ENCODE measurements at regions not wholly inside any gene's neighbourhood (a gene's known extent, or its start where the extent isn't known, plus 50 kb on each side); places are given as distances from the start of the nearest gene placed in this dataset.

GRCh38 chr5:125609011-125609410, 814.2 kb upstream of the GRAMD2B start:
- Mint-ChIP-seq H3K36me3 (no peaks in the 10 kb centered on the region), H3K27ac (no peak overlapping the region), H3K27me3 (ENCODE audit: low read depth in 3 of 3) (peaks cover 0 to 2% (median 0%) of the 10 kb centered on the region in 3 donors), H3K9me3 (peaks cover 0 to 6% (median 0%) of the 10 kb centered on the region in 6 donors), H3K4me1 (no peaks in the 10 kb centered on the region), H3K4me3 (no peak overlapping the region)
- no peak for DNase-seq

DNA sequence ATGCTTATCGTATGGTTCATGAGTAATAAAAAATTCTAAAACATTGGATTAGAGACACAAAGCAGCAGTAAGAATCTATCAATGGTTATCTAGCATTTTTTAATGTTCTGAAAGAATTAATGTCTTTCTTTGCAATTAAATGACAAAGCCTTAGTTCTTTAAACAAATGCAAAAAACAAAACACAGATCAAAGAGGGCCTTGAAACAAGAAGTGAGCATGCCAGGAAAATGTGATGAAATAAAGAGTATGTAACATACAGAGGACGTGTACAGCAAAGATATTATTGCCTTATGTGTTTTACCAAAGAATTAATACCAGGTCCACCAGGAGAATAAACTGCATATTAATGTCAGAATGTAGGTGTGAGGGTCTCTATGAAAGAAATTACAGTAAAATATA, 812.3 kb upstream of the GRAMD2B start:
- DNase-seq: no peak
- H3K4me1 Mint-ChIP-seq: no peaks in the 10 kb centered on the region
- H3K27me3 Mint-ChIP-seq (ENCODE audit: low read depth in 3 of 3): peaks cover 0 to 2% (median 0%) of the 10 kb centered on the region in 3 donors
- H3K36me3 Mint-ChIP-seq: no peaks in the 10 kb centered on the region
- H3K4me3 Mint-ChIP-seq: no peak overlapping the region
- no peak overlapping the region for H3K27ac Mint-ChIP-seq
- H3K9me3 Mint-ChIP-seq: peaks cover 0 to 4% (median 0%) of the 10 kb centered on the region in 6 donors

- peaks cover 0 to 4% (median 0%) of the 10 kb centered on the region in 6 donors for H3K9me3 Mint-ChIP-seq
- no peak overlapping the region for H3K4me3 Mint-ChIP-seq
- peaks cover 0 to 2% (median 0%) of the 10 kb centered on the region in 3 donors for H3K27me3 Mint-ChIP-seq (ENCODE audit: low read depth in 3 of 3)
- H3K27ac Mint-ChIP-seq: no peak overlapping the region
- no peak for DNase-seq
- H3K4me1 Mint-ChIP-seq: no peaks in the 10 kb centered on the region
- no peaks in the 10 kb centered on the region for H3K36me3 Mint-ChIP-seq
These were observed 811.7 kb upstream of the GRAMD2B start for GRCh38 chr5:125611541-125611940.

- Mint-ChIP-seq H3K4me3 (no peak overlapping the region), H3K9me3 (peaks cover 0 to 4% (median 0%) of the 10 kb centered on the region in 6 donors), H3K36me3 (no peaks in the 10 kb centered on the region), H3K4me1 (no peaks in the 10 kb centered on the region), H3K27ac (no peak overlapping the region), H3K27me3 (ENCODE audit: low read depth in 3 of 3) (peaks cover 0 to 2% (median 0%) of the 10 kb centered on the region in 3 donors)
- DNase-seq: no peak
These were observed 811.0 kb upstream of the GRAMD2B start for GRCh38 chr5:125612181-125612721.

DNA sequence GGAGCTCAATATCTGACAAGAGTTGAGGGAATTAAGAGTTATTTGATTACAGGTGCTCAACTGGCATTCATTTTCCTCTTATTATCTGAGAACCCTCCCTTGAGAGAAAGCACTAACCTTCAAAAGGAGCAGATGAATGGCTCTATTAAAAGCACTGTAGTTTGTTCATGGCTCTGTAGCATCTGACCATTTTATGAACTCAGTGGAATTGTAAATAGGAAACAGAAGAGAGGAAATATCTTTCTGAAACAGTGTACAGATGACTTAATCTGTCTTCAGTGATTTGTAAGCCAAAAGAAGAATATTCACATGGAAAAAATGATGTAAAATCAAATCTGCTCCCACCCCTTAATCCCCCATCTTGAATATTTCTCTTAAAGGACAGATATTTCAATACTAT, 810.4 kb upstream of the GRAMD2B start:
- Mint-ChIP-seq H3K9me3 (peaks cover 0 to 4% (median 0%) of the 10 kb centered on the region in 6 donors), H3K4me3 (no peak overlapping the region), H3K36me3 (no peaks in the 10 kb centered on the region), H3K4me1 (no peaks in the 10 kb centered on the region), H3K27me3 (ENCODE audit: low read depth in 3 of 3) (peaks cover 0 to 2% (median 0%) of the 10 kb centered on the region in 3 donors), H3K27ac (no peak overlapping the region)
- no peak for DNase-seq

DNA sequence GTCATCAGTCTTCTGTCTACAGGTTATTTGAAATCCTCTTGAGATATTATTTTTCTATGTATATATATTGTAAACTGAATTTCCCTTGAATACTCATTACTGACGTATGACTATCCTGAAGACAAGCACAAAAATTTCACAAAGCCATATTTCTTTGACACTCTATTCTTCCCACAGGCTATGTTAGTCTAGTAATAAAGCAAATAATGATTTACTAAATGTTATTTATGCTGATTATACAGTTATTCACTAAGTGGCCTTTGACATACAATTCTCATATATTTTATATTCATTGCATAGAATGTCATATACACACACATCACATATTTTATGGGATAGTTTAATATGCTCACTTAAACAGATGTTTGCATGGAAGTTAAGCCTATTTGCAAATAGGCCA, 793.0 kb upstream of the GRAMD2B start:
- no peak for DNase-seq
- Mint-ChIP-seq H3K36me3 (no peaks in the 10 kb centered on the region), H3K4me3 (no peak overlapping the region), H3K9me3 (peaks cover 0 to 6% (median 3%) of the 10 kb centered on the region in 6 donors), H3K27ac (no peak overlapping the region), H3K27me3 (ENCODE audit: low read depth in 3 of 3) (peaks cover 0 to 4% (median 1%) of the 10 kb centered on the region in 3 donors), H3K4me1 (no peaks in the 10 kb centered on the region)

DNA sequence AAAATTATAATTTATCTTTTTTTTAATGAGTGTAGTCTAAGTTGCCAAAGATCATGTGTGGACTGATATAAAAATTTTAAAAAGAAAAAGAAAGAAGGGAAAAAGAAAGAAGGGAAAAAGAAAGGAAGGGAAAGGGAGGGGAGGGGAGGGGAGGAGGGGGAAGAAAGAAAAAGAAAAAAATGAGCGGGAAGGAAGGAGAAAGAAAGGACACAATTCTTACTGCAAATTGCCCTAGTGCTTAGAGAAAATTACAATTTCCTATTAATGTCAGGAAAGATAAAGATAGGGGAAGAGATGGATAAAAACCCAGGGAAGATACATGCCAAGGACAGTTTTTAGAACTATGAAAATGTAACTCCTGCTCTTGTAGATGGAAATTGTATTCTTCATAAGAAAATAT, 789.7 kb upstream of the GRAMD2B start:
- Mint-ChIP-seq H3K36me3 (no peaks in the 10 kb centered on the region), H3K27me3 (ENCODE audit: low read depth in 3 of 3) (peaks cover 0 to 3% (median 1%) of the 10 kb centered on the region in 3 donors), H3K27ac (no peak overlapping the region), H3K4me3 (no peak overlapping the region), H3K4me1 (no peaks in the 10 kb centered on the region), H3K9me3 (peaks cover 0 to 6% (median 3%) of the 10 kb centered on the region in 6 donors)
- no peak for DNase-seq

DNA sequence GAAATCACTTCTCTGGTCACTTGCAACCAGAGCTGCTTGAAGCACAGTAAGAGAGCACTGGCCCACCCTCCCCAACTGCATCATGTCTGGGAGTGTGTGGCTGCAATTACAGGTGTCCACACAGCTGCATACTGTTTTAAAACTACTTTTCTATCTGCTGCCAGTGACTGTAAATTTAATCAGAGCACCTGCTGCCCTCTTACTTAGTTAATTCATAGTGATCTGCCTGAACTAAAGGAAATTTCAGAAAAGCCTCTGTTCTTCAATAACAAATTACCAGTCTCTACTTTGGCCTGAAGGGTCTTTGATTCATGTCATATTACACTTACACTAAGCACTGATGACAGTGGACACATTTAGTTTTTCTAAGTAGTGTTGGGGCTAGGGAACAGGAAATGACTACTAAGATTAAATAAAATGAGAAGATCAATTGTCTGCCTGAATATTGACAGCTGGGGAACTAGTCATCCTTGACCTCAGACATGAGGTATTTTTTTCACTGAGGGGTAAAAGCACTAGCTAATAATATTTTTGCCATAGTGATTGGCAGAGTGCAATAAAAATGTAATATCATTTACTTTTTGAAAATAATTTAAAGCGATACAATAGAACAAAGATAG, 788.9 kb upstream of the GRAMD2B start:
- no peak overlapping the region for H3K4me3 Mint-ChIP-seq
- peaks cover 0 to 3% (median 1%) of the 10 kb centered on the region in 3 donors for H3K27me3 Mint-ChIP-seq (ENCODE audit: low read depth in 3 of 3)
- no peaks in the 10 kb centered on the region for H3K4me1 Mint-ChIP-seq
- no peak overlapping the region for H3K27ac Mint-ChIP-seq
- H3K36me3 Mint-ChIP-seq: no peaks in the 10 kb centered on the region
- no peak for DNase-seq
- H3K9me3 Mint-ChIP-seq: peaks cover 0 to 6% (median 3%) of the 10 kb centered on the region in 6 donors

- no peaks in the 10 kb centered on the region for H3K4me1 Mint-ChIP-seq
- H3K27me3 Mint-ChIP-seq (ENCODE audit: low read depth in 3 of 3): peaks cover 0 to 2% (median 0%) of the 10 kb centered on the region in 3 donors
- DNase-seq: no peak
- no peaks in the 10 kb centered on the region for H3K36me3 Mint-ChIP-seq
- peaks cover 4 to 38% (median 14%) of the 10 kb centered on the region in 6 donors for H3K9me3 Mint-ChIP-seq
- H3K4me3 Mint-ChIP-seq: no peak overlapping the region
- H3K27ac Mint-ChIP-seq: no peak overlapping the region
These were observed 783.4 kb upstream of the GRAMD2B start for GRCh38 chr5:125639858-125640257.

- no peak overlapping the region for H3K4me3 Mint-ChIP-seq
- no peaks in the 10 kb centered on the region for H3K4me1 Mint-ChIP-seq
- peaks cover 0 to 12% (median 4%) of the 10 kb centered on the region in 6 donors for H3K9me3 Mint-ChIP-seq
- H3K27ac Mint-ChIP-seq: no peak overlapping the region
- no peaks in the 10 kb centered on the region for H3K36me3 Mint-ChIP-seq
- no peak for DNase-seq
- peaks cover 0 to 4% (median 1%) of the 10 kb centered on the region in 3 donors for H3K27me3 Mint-ChIP-seq (ENCODE audit: low read depth in 3 of 3)
These were observed 770.4 kb upstream of the GRAMD2B start for GRCh38 chr5:125652761-125653160.

- DNase-seq: no peak
- Mint-ChIP-seq H3K27ac (no peak overlapping the region), H3K36me3 (no peaks in the 10 kb centered on the region), H3K4me3 (no peak overlapping the region), H3K4me1 (no peaks in the 10 kb centered on the region), H3K27me3 (ENCODE audit: low read depth in 3 of 3) (peaks cover 0 to 4% (median 1%) of the 10 kb centered on the region in 3 donors), H3K9me3 (peaks cover 0 to 7% (median under 1%) of the 10 kb centered on the region in 6 donors)
These were observed 768.8 kb upstream of the GRAMD2B start for GRCh38 chr5:125654392-125654791.

DNA sequence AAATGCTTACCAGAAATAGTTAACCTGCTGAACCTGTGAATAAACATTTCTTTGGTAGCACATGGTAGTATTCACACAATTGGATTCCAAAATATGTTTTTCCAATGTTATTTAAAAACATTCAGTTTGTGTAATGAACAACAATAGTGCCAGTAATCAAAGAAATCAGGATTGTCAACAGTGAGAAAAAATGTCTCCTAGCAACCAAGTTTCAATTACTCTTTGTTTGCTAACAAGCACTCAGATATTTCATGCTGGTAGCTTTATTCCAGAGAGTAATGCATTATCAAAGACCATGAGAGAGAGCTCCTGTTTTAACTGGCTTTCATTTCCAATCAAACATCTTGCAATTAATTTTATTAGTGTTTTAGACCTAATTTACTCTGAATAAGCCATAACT, 768.1 kb upstream of the GRAMD2B start:
- H3K27me3 Mint-ChIP-seq (ENCODE audit: low read depth in 3 of 3): peaks cover 0 to 4% (median 4%) of the 10 kb centered on the region in 3 donors
- H3K9me3 Mint-ChIP-seq: peaks cover 0 to 7% (median under 1%) of the 10 kb centered on the region in 6 donors
- H3K36me3 Mint-ChIP-seq: no peaks in the 10 kb centered on the region

DNA sequence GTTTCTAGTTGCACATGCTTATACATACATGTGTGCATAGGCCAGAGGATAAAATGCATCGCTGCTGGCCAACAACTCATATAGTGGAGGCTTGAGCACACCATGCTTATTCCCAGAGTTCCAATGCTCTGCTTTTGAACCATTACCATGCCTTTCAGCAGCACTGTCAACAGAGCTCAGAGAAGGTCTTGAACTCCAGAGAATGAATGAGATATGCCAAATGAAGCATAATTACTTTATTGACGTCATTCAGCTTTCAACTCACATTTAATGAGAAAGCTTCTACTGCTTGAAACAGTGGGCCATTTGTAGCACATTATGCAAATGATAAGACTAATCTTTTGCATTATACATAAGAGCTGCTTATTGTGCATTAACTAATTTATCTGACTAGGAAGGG, 765.3 kb upstream of the GRAMD2B start:
- no peaks in the 10 kb centered on the region for H3K4me1 Mint-ChIP-seq
- H3K27me3 Mint-ChIP-seq (ENCODE audit: low read depth in 3 of 3): peaks cover 0 to 4% (median 4%) of the 10 kb centered on the region in 3 donors
- H3K9me3 Mint-ChIP-seq: peaks cover 0 to 7% (median 3%) of the 10 kb centered on the region in 6 donors
- no peak for DNase-seq
- no peak overlapping the region for H3K27ac Mint-ChIP-seq
- no peaks in the 10 kb centered on the region for H3K36me3 Mint-ChIP-seq
- H3K4me3 Mint-ChIP-seq: no peak overlapping the region

More for the DNA sequence above, 768.1 kb upstream of the GRAMD2B start:
- DNase-seq: no peak
- H3K4me1 Mint-ChIP-seq: no peaks in the 10 kb centered on the region
- H3K27ac Mint-ChIP-seq: no peak overlapping the region
- no peak overlapping the region for H3K4me3 Mint-ChIP-seq

DNA sequence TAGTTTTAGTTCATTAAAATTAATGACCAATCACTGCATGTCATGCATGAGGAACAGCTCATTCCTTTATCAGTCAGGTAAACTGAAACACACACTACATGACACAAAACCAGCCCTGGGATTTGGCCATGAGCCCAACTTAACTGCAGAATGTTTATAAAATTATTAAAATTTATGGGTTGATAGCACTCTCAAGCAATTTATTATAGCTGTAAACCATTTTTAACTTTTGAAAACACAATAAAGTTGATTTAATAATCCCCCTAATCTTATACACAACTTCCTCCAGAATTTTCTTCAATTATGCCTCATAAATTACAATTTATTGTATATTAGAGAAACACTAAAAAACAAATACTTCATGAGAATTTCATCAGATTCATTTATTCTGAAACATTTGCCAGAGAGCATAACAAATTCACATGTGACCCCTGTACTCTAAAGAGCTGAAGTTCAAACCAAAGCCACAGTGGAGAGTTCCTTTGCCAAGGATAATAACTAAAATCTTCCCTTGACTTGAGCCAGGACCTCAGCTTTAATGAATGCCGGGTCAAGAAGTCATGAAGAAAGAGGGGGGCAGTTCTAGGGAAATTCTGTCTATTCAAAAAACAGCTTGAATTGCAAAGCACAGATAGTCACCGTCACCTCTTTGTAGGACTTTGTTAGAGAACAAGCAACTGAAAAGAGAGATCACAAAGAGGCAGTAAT, 763.7 kb upstream of the GRAMD2B start:
- peaks cover 0 to 5% (median 4%) of the 10 kb centered on the region in 3 donors for H3K27me3 Mint-ChIP-seq (ENCODE audit: low read depth in 3 of 3)
- H3K27ac Mint-ChIP-seq: no peak overlapping the region
- H3K36me3 Mint-ChIP-seq: no peaks in the 10 kb centered on the region
- no peak for DNase-seq
- no peak overlapping the region for H3K4me3 Mint-ChIP-seq
- H3K9me3 Mint-ChIP-seq: peaks cover 3 to 10% (median 5%) of the 10 kb centered on the region in 6 donors
- H3K4me1 Mint-ChIP-seq: no peaks in the 10 kb centered on the region
